C4-2B (cell line): ENCODE measurements at regions not wholly inside any gene's neighbourhood (a gene's known extent, or its start where the extent isn't known, plus 50 kb on each side); places are given as distances from the start of the nearest gene placed in this dataset.

Experiments used
- H3K27ac ChIP-seq: fragments of 450-650 bp; 2 replicates; pipeline ENCODE4 v1.5.1; 2017
- ZFX ChIP-seq: fragments of 450-650 bp; IDR thresholded peaks from 2 replicates; pipeline ENCODE4 v1.6.1; 2017
- TF ChIP-seq, protein P1 (sequence below): fragments of 450-650 bp; conservative IDR thresholded peaks from 2 replicates; pipeline ENCODE4 v1.5.1; 2017; ENCODE audit warnings: mild to moderate bottlenecking

GRCh38 chr10:123408660-123409059 lies 254.5 kb downstream of the BUB3 start:
- no peak overlapping the region for H3K27ac ChIP-seq
- TF ChIP-seq, protein P1, sequence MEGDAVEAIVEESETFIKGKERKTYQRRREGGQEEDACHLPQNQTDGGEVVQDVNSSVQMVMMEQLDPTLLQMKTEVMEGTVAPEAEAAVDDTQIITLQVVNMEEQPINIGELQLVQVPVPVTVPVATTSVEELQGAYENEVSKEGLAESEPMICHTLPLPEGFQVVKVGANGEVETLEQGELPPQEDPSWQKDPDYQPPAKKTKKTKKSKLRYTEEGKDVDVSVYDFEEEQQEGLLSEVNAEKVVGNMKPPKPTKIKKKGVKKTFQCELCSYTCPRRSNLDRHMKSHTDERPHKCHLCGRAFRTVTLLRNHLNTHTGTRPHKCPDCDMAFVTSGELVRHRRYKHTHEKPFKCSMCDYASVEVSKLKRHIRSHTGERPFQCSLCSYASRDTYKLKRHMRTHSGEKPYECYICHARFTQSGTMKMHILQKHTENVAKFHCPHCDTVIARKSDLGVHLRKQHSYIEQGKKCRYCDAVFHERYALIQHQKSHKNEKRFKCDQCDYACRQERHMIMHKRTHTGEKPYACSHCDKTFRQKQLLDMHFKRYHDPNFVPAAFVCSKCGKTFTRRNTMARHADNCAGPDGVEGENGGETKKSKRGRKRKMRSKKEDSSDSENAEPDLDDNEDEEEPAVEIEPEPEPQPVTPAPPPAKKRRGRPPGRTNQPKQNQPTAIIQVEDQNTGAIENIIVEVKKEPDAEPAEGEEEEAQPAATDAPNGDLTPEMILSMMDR, result no peak
- TF ChIP-seq ZFX, result no peak

DNA sequence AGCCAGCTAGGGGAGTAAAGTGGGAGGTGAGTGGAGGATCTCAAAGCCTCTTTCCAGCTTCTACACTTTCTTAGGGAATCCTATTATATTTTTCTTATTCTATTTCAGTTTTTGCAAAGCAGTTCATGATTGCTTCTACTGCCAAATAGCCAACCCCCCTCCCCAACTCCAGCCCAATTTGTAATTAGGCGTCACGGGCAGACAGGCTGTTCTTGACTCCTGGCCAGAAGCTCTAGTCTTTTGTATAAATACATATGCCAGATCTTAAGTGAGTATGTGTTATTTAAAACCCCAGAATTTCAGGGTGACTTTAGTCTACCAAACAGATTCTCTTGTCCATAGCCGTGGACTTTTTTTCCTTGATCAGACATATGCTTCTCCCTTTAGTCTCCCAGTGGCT lies 255.2 kb downstream of the BUB3 start:
- H3K27ac ChIP-seq, result no peak overlapping the region
- TF ChIP-seq ZFX, result no peak
- TF ChIP-seq, protein P1, result no peak

DNA sequence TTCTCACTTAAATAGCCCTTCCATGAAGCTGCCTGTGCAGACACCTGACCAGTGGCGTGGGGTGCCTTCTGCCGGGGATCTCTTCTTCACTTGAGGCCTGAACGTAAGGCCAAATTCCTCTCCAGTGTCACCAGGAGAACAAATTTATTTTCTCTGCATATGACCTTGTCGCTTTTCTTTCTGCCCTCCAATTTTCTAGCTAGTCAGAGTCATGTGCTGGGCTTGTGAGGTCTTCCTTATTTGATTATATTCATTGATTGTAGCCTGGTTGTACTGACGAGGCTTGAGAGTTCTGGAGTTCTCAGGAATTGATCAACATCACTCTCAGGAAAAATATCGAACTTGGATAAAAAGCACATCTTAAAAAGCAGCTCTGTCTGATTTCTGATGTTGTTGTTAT lies 255.7 kb downstream of the BUB3 start:
- no peak overlapping the region for H3K27ac ChIP-seq
- TF ChIP-seq, protein P1, result no peak
- TF ChIP-seq ZFX, result no peak

- TF ChIP-seq, protein P1, result peak; percentile 22
- no peak for TF ChIP-seq ZFX
- no peak overlapping the region for H3K27ac ChIP-seq
Measured at GRCh38 chr10:123413353-123413752, 252.8 kb upstream of the GPR26 start.

DNA sequence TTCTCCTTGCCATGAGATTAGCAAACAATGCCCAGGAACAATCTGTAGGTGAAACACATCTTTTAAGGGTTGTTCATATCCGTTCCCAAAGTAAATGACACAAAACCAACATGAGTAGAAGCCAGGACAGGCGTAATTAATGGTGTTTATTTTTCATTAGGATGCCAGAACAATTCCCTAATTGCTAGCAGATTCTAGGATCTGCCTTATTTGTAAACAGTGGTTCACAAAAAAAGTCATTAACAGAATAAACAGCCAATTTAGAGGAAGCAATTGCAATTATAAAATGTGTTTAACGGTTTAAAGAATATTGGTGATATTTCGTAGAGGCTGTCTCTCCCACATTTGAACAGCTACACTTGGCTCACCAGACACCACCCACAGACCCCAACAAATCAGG lies 250.6 kb upstream of the GPR26 start:
- TF ChIP-seq, protein P1, result no peak
- no peak for TF ChIP-seq ZFX
- no peak overlapping the region for H3K27ac ChIP-seq

DNA sequence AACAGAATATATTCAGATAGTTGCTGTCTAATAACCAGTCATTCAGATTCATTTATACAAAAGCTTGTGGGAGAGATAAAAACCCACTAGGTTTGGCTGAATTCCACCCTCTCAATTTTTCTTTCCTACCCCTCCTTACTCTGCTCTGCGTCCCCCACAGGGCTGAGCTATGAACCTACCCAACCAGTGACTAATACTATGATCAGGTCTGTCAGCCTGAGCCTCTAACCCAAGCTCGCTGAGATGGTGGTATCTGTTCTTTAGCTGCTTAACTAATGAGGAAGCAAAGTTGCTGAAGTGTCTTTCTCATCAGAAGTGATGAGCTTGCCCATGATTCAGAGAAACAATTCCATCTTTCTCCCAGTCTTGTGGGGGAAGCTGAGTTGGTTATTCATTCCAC lies 248.7 kb upstream of the GPR26 start:
- TF ChIP-seq ZFX, result no peak
- no peak overlapping the region for H3K27ac ChIP-seq

DNA sequence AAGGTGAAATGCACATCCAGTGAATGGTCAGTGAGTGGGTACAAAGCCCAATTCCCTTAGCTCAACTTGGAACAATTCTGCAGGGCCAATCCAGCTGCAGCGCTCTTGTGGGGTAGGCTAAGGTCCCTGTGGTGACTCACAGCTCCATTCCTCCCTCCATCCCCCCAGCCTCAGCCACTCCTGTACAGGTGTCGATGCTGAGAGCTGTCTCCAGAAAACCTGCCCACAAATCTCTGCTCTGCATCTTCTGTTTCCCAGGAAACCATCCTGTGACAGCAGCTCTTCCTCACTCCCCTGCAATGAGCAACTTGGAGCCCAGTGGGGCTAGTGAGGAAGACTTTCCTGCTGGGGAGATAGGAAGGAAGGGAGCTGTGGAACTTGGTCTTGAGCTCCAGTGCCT lies 244.7 kb upstream of the GPR26 start:
- H3K27ac ChIP-seq, result no peak overlapping the region
- TF ChIP-seq ZFX, result no peak
- TF ChIP-seq, protein P1, result no peak

GRCh38 chr10:123422261-123422660 lies 243.9 kb upstream of the GPR26 start:
- TF ChIP-seq, protein P1, result no peak
- no peak for TF ChIP-seq ZFX
- no peak overlapping the region for H3K27ac ChIP-seq
